Cardiac muscle cell (in vitro differentiated cells and primary cell): ENCODE measurements at regions not wholly inside any gene's neighbourhood (a gene's known extent, or its start where the extent isn't known, plus 50 kb on each side); places are given as distances from the start of the nearest gene placed in this dataset.
"Not testable (repeated sequence)": the region's sequence is repeated elsewhere in the genome, so short reads cannot be mapped to it uniquely, and the experiment has no call there.

ENCODE experiments used
- DNase-seq, 2 donors: peaks; one replicate each; pipeline versions ENCODE4 v3.0.0 to v3.0.0-alpha.2; 2010 to 2017; ENCODE audit warnings: low read depth in 1 of 2, low spot score in 1 of 2
- H3K27ac ChIP-seq: fragments of 200-600 bp; sonication (generic); 2 replicates; pipeline ENCODE4 v1.5.1; 2016
- H3K27me3 ChIP-seq: fragments of 200-600 bp; sonication (generic); 2 replicates; pipeline ENCODE4 v1.6.0; 2016; ENCODE audit warnings: control low read depth
- H3K36me3 ChIP-seq: fragments of 200-600 bp; sonication (generic); 2 replicates; pipeline ENCODE4 v1.5.1; 2016; ENCODE audit warnings: control low read depth
- H3K4me1 ChIP-seq: fragments of 200-600 bp; sonication (generic); 2 replicates; pipeline ENCODE4 v1.8.1; 2017; ENCODE audit warnings: low read depth, mild to moderate bottlenecking, mixed run types
- H3K4me3 ChIP-seq: fragments of 200-600 bp; sonication (generic); 2 replicates; pipeline ENCODE4 v1.5.1; 2016; ENCODE audit warnings: mild to moderate bottlenecking
- H3K9me3 ChIP-seq: fragments of 200-600 bp; sonication (generic); 2 replicates; pipeline ENCODE4 v1.5.1; 2017; ENCODE audit warnings: low read depth, mild to moderate bottlenecking, control low read depth
- CTCF ChIP-seq: IDR thresholded peaks from 2 replicates; pipeline ENCODE4 v1.5.1; 2012; ENCODE audit warnings: low read depth, mild to moderate bottlenecking, low read length

- no peak for TF ChIP-seq CTCF
- Histone ChIP-seq H3K27me3 (no peaks in the 10 kb centered on the region), H3K27ac (no peak overlapping the region), H3K4me3 (no peak overlapping the region), H3K9me3 (peaks cover 6% of the 10 kb centered on the region), H3K36me3 (no peaks in the 10 kb centered on the region), H3K4me1 (no peaks in the 10 kb centered on the region)
- no peak for DNase-seq
Observed at GRCh38 chr15:19973718-19974117, 567.9 kb downstream of the GOLGA6L6 start.

GRCh38 chr15:19972582-19972981 lies 569.0 kb downstream of the GOLGA6L6 start:
- H3K4me3 ChIP-seq, H3K27me3 ChIP-seq, H3K9me3 ChIP-seq, H3K27ac ChIP-seq, DNase-seq, H3K36me3 ChIP-seq, H3K4me1 ChIP-seq: not testable (repeated sequence)

- not testable (repeated sequence) for H3K36me3 ChIP-seq, DNase-seq, H3K27me3 ChIP-seq, H3K4me3 ChIP-seq, H3K27ac ChIP-seq, H3K9me3 ChIP-seq, H3K4me1 ChIP-seq
Observed at GRCh38 chr15:19965574-19965973, 576.0 kb downstream of the GOLGA6L6 start.

- H3K4me1 ChIP-seq, H3K27ac ChIP-seq, DNase-seq, H3K27me3 ChIP-seq, H3K4me3 ChIP-seq, H3K9me3 ChIP-seq, H3K36me3 ChIP-seq: not testable (repeated sequence)
Observed at GRCh38 chr15:19964480-19964879, 577.1 kb downstream of the GOLGA6L6 start.

- H3K27ac ChIP-seq = no peak overlapping the region
- H3K36me3 ChIP-seq = no peaks in the 10 kb centered on the region
- H3K9me3 ChIP-seq = no peaks in the 10 kb centered on the region
- no peaks in the 10 kb centered on the region for H3K27me3 ChIP-seq
- no peak for DNase-seq
- H3K4me3 ChIP-seq = no peak overlapping the region
- H3K4me1 ChIP-seq = no peaks in the 10 kb centered on the region
- no peak for TF ChIP-seq CTCF
Observed at GRCh38 chr15:19956124-19956796, 585.3 kb downstream of the GOLGA6L6 start.

- H3K4me3 ChIP-seq = no peak overlapping the region
- H3K36me3 ChIP-seq = no peaks in the 10 kb centered on the region
- H3K27me3 ChIP-seq = no peaks in the 10 kb centered on the region
- H3K9me3 ChIP-seq = no peaks in the 10 kb centered on the region
- no peak overlapping the region for H3K27ac ChIP-seq
- TF ChIP-seq CTCF = no peak
- DNase-seq = no peak
- H3K4me1 ChIP-seq = no peaks in the 10 kb centered on the region
Observed at GRCh38 chr15:19944261-19944888, 597.2 kb downstream of the GOLGA6L6 start.

- H3K36me3 ChIP-seq = no peaks in the 10 kb centered on the region
- TF ChIP-seq CTCF = no peak
- H3K9me3 ChIP-seq = no peaks in the 10 kb centered on the region
- H3K4me1 ChIP-seq = no peaks in the 10 kb centered on the region
- no peak overlapping the region for H3K27ac ChIP-seq
- no peak overlapping the region for H3K4me3 ChIP-seq
- no peak for DNase-seq
- H3K27me3 ChIP-seq = no peaks in the 10 kb centered on the region
Observed at GRCh38 chr15:19943515-19943914, 598.1 kb downstream of the GOLGA6L6 start.

GRCh38 chr15:19903281-19903680 lies 638.3 kb downstream of the GOLGA6L6 start:
- H3K4me1 ChIP-seq, DNase-seq, H3K27me3 ChIP-seq, H3K4me3 ChIP-seq, H3K36me3 ChIP-seq, H3K27ac ChIP-seq, H3K9me3 ChIP-seq: not testable (repeated sequence)

- not testable (repeated sequence) for H3K4me3 ChIP-seq, H3K4me1 ChIP-seq, DNase-seq, H3K36me3 ChIP-seq, H3K27ac ChIP-seq, H3K27me3 ChIP-seq, H3K9me3 ChIP-seq
Observed at GRCh38 chr15:19902388-19902787, 639.2 kb downstream of the GOLGA6L6 start.

GRCh38 chr15:19901414-19901813 lies 640.2 kb downstream of the GOLGA6L6 start:
- not testable (repeated sequence) for H3K4me3 ChIP-seq, H3K27me3 ChIP-seq, DNase-seq, H3K36me3 ChIP-seq, H3K4me1 ChIP-seq, H3K27ac ChIP-seq, H3K9me3 ChIP-seq
